ENCODE measurements at regions not wholly inside any gene's neighbourhood (a gene's known extent, or its start where the extent isn't known, plus 50 kb on each side); places are given as distances from the start of the nearest gene placed in this dataset.
"Not testable (repeated sequence)": the region's sequence is repeated elsewhere in the genome, so short reads cannot be mapped to it uniquely, and the experiment has no call there.

DNA sequence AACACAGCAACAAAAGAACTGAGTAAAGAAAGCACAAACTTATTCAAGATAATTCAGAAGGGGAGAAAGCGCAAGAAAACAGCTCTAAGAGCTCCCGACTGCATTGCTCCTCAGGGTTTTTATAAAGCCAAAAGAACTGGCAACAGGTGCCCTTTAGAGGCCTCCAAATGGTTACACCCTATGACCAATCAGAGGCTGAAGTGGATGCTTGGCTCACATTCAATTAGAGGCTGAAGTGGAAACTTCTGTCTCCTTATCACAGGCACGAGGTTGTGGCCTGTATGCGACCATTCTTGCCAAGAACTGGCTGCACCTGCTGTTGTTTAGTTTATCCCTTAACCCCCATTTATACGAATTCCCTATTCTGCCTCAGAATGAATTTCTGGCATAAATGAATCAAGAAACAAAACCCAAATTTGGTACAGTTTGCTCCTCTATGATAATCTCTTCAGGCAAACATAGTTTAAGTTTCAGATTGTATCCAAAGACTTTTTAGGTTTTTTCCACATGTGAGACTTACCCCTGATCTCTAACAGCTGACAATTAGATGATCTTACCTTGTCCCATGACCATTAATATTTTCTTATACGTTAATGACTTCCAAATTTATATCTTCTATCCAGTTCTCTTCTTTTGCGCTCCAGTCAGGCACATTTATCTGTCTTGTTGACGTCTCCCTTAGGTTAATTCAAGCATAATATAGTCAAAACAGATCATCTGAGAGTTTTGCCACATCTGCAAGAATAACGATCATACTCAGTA is 504.8 kb downstream of the NXPH1 start:
- no peak for DNase-seq

DNA sequence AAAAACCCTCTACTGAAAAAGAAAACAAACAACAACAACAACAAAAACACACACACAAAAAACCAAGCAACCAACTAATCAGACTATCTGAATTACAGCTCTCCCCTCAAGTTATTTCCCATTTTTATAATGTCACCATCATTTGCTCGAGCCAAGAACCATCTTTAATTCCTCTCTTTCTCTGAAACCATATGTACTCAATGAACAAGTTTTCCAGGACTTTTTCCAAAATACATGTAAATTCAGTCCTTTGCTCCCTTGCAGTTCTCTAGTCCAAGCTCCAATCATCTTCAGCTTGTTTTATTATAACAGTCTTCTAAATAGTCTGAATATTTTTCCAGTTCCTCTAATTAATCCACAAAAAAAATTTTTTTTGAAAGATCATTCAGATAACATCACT is 506.0 kb downstream of the NXPH1 start:
- DNase-seq = no peak

DNA sequence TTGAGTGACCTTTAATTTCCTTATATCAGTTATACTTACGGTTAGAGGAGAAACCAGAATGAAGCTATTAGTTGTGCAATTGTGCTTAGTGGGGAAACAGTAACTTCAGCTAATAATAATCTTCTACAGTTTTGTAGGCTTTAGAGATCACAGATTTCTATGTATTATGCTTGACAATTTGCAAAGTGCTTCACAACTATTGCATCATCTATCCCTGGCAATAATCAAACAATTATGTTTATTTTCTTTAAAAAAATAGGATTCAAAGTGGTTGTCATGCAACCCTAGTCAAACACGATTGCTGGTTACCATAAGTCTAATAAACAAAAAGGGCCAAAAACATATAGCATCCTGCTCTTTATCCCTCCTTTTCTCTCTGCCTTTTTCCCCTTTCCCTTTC is 530.3 kb downstream of the NXPH1 start:
- no peak for DNase-seq

GRCh38 chr7:8965177-8965576 is 531.8 kb downstream of the NXPH1 start:
- no peak for DNase-seq

DNA sequence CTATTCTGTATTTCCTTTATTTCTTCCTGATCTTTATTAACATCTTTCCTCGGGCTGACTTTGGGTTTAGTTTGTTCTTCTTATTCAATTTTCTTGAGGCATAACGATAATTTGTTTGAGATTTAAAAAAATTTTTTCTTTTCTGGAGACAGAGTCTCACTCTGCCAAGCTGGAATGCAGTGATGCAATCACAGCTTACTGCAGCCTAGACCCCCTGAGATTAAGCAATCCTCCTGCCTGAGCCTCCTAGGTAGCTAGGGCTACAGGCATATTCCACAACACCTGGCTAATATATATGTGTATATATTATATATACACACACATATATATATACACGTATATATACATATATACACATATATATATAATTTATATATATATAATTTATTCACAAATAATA is 540.2 kb downstream of the NXPH1 start:
- DNase-seq = no peak

GRCh38 chr7:8975681-8976080 is 542.3 kb downstream of the NXPH1 start:
- no peak for DNase-seq

GRCh38 chr7:8982338-8982992 is 549.1 kb downstream of the NXPH1 start:
- no peak for DNase-seq

GRCh38 chr7:8985255-8985654 is 551.8 kb downstream of the NXPH1 start:
- DNase-seq = no peak

- DNase-seq = no peak
These were observed 554.9 kb downstream of the NXPH1 start for GRCh38 chr7:8988267-8988666.

DNA sequence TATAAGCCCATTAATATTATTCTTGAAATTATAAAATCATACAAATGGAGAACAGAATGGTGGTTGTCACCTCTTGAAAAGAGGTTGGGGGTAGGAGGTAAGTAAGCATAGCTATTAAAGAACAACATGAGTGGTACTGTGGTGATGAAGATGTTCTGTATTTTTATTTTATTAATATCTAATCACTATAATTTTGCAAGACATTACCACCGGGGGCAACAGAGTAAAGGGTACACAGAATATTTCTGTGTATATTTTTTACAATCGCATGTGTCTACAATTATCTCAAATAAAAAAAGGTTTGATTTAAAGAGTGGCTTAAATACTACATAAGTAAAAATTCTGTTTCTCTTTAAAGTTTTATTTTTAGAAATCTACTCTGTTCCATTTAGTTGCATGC is 557.8 kb downstream of the NXPH1 start:
- no peak for DNase-seq

DNA sequence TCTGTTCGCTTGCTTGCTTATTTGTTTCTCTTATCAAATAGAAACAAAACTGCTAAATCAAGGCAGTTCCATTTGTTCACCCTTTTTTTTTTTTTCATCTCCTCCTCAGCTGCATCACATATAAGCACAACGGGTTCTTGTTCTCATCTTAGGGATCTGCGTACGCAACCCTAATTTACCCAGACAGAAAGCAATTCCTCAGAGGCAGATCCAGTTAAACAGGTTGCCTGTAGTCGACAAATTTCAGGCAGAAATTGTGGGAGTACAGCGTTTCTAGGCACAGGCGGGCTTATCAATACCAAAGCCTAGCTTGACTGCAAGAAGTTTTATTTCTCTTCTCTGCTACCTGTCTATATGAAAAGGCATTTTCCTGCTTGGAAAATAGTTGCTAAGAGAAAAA is 565.4 kb downstream of the NXPH1 start:
- DNase-seq = no peak

DNA sequence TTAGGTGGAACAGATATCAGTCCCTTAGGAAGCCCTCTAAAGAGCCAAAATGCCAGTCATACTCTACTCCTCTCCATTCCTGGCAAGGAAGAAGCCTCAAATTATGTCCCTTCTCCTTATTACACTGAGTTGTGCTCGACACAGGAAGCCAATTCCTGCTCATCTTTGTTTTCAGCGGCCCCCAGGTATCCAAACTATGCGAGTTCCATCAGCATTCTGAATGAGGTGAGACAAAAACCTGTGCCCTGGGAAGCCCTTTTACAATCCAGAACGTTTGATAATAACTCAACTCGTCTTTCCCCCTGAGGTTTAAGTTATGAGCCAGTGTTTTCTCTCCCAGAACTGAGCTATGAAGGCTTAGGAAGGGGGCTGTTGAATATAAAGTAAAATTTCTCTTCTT is 580.5 kb downstream of the NXPH1 start:
- no peak for DNase-seq

GRCh38 chr7:9017286-9017685 is 583.9 kb downstream of the NXPH1 start:
- DNase-seq = no peak

- DNase-seq = no peak
These were observed 589.0 kb downstream of the NXPH1 start for GRCh38 chr7:9022456-9022855.

DNA sequence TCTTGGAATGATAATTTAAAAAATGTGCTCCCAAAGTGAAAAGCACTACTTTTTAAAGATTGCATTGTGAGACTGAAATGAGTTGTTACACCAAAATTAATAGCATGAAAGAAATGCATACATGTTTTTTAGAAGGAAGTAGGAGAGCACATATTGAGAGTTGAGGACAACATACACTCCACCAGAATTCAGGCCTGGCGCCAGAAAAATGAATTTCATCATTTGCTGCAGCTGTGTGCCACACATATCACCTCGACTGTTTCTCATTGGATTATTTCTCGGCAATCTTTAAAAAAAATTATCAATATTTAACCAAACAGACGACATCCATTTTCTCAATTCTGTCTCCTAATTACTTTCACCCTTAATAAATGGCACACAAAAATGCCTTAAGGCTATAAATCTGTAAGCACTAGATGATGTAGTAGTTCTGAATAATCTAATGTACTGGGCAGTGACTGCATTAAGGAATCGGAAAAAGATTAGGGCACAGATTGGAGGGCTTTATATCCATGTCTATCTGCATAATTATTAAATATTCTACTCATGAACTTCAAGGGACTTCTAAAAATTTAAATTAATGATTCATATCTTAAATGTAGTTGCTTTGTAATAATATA is 590.4 kb downstream of the NXPH1 start:
- no peak for DNase-seq

- DNase-seq = no peak
These were observed 592.7 kb downstream of the NXPH1 start for GRCh38 chr7:9026121-9026520.

DNA sequence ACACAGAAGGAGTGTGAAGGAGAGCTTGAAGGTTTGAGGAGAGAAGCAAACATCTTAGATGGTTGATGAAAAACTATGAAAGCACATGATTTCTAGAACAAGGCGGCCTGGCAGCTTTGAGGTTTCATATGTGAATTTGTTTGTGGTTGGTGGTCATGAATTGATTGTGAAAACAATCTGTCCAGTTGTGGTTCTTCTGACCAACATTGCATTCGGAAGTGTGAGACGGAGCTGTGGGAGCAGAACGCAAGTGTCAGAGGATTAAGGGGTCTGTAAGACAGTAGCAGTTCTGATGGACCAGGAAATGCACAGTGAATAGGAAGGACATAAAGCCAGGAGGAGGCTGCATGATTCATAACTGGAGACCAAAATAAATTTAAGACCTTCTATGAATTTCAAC is 594.6 kb downstream of the NXPH1 start:
- DNase-seq = no peak

GRCh38 chr7:9029681-9030530 is 596.5 kb downstream of the NXPH1 start:
- DNase-seq = no peak

GRCh38 chr7:9030976-9031375 is 597.6 kb downstream of the NXPH1 start:
- DNase-seq = no peak

GRCh38 chr7:9031386-9031785 is 598.0 kb downstream of the NXPH1 start:
- DNase-seq = no peak

- no peak for DNase-seq
These were observed 602.7 kb downstream of the NXPH1 start for GRCh38 chr7:9036080-9036479.

GRCh38 chr7:9071160-9071762 is 637.9 kb downstream of the NXPH1 start:
- DNase-seq = no peak

GRCh38 chr7:9075774-9076173 is 642.4 kb downstream of the NXPH1 start:
- DNase-seq = not testable (repeated sequence)
